ENCODE measurements at regions not wholly inside any gene's neighbourhood (a gene's known extent, or its start where the extent isn't known, plus 50 kb on each side); places are given as distances from the start of the nearest gene placed in this dataset.

- TF ChIP-seq CTCF (conservative IDR thresholded peaks at IDR 0.05) = no peak
- TF ChIP-seq EZH2 (IDR thresholded peaks at IDR 0.05; ENCODE audit: low read depth) = no peak
Observed at GRCh38 chr18:67694787-67695186, 178.3 kb upstream of the DSEL start.
